ENCODE measurements at regions not wholly inside any gene's neighbourhood (a gene's known extent, or its start where the extent isn't known, plus 50 kb on each side); places are given as distances from the start of the nearest gene placed in this dataset.

- H3K9me3 ChIP-seq (replicated peaks; ENCODE audit: control insufficient read depth, insufficient read depth, low read length): no peaks in the 10 kb centered on the region
- no TSS peak for BruUV-seq (replicated peaks)
- H2AFZ ChIP-seq (ENCODE audit: low read depth, low read length): no peak overlapping the region
- H3K27ac ChIP-seq (ENCODE audit: insufficient read depth, low read depth, low read length): no peak overlapping the region
- CTCF ChIA-PET: no interaction called here
- intact Hi-C loops (cut with micrococcal nuclease) (no loop called here), dilution Hi-C loops (cut with MboI; ENCODE audit: extremely low pct_ligation_motif_present, low sequenced_read_pairs) (no loop called here)
- no peak overlapping the region for H3K4me2 ChIP-seq (ENCODE audit: insufficient read depth, low read length)
- POLR2A ChIA-PET: no interaction called here
- H3K4me1 ChIP-seq (ENCODE audit: control insufficient read depth, extremely low read depth, insufficient read depth, low read length): no peaks in the 10 kb centered on the region
- no peaks in the 10 kb centered on the region for H3K79me2 ChIP-seq (ENCODE audit: control insufficient read depth, insufficient read depth, low read length)
- no peaks in the 10 kb centered on the region for H3K9me1 ChIP-seq (replicated peaks; ENCODE audit: control insufficient read depth, extremely low read depth, insufficient read depth, low read length)
- TF ChIP-seq POLR2A (IDR thresholded peaks at IDR 0.05; ENCODE audit: low read depth, low read length) (no peak), GATA2 (IDR thresholded peaks at IDR 0.05; ENCODE audit: insufficient read depth, insufficient read length, low read depth, low read length) (no peak), JUN (IDR thresholded peaks at IDR 0.05; ENCODE audit: borderline replicate concordance, insufficient read depth, insufficient read length, low read depth) (no peak), MYC (IDR thresholded peaks at IDR 0.05; ENCODE audit: low read depth, low read length) (no peak), EZH2 (IDR thresholded peaks at IDR 0.05; ENCODE audit: borderline replicate concordance, low read depth, low read length, severe bottlenecking) (no peak), CTCF (IDR thresholded peaks at IDR 0.05; ENCODE audit: extremely low read depth in 1 of 2, insufficient read depth in 1 of 2, low read depth in 1 of 2, low read length in 2 of 2) (no peak), FOS (IDR thresholded peaks at IDR 0.05; ENCODE audit: borderline replicate concordance, insufficient read depth, low read length) (no peak), POLR2AphosphoS5 (IDR thresholded peaks at IDR 0.05; ENCODE audit: insufficient read depth, low read depth, low read length) (no peak)
- TF ChIP-seq, protein P1, sequence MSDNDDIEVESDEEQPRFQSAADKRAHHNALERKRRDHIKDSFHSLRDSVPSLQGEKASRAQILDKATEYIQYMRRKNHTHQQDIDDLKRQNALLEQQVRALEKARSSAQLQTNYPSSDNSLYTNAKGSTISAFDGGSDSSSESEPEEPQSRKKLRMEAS (IDR thresholded peaks at IDR 0.05; ENCODE audit: insufficient read depth, insufficient read length): no peak
- no peaks in the 10 kb centered on the region for H3K36me3 ChIP-seq (ENCODE audit: control insufficient read depth in 2 of 2, extremely low read depth in 1 of 2, insufficient read depth in 2 of 2, low read length in 2 of 2)
- DNase-seq (ENCODE audit: low read depth, low spot score): no peak
- no peak for FAIRE-seq
- H4K20me1 ChIP-seq (replicated peaks; ENCODE audit: control insufficient read depth, extremely low read depth, insufficient read depth, low read length): no peaks in the 10 kb centered on the region
- H3K9ac ChIP-seq (replicated peaks; ENCODE audit: extremely low read depth, insufficient read depth, low read length): no peak overlapping the region
- no peak overlapping the region for H3K4me3 ChIP-seq (replicated peaks in 1 of 3; ENCODE audit: insufficient read depth in 1 of 3, low read depth in 1 of 3, low read length in 3 of 3)
- H3K27me3 ChIP-seq (ENCODE audit: control insufficient read depth in 2 of 2, insufficient read depth in 2 of 2, low read length in 2 of 2): no peaks in the 10 kb centered on the region
Measured at GRCh38 chr5:124511791-124512190, 234.6 kb downstream of the ZNF608 start.

All from endothelial cell of umbilical vein (primary cell).